Upper lobe of right lung (tissue), 1 donor: ENCODE measurements at regions not wholly inside any gene's neighbourhood (a gene's known extent, or its start where the extent isn't known, plus 50 kb on each side); places are given as distances from the start of the nearest gene placed in this dataset.

ENCODE experiments used
- ATAC-seq: fragments of 200-7000 bp; cut with Tn5 transposase; one replicate; pipeline ENCODE4 v1.9.1; 2020; ENCODE audit warnings: mild to moderate bottlenecking, moderate library complexity
- DNase-seq: peaks from one replicate; pipeline ENCODE4 v3.0.0-alpha.2; 2020
- H3K27ac ChIP-seq: fragments of 200-600 bp; one replicate; pipeline ENCODE4 v1.8.0; 2022
- H3K27me3 ChIP-seq: fragments of 200-600 bp; one replicate; pipeline ENCODE4 v1.8.0; 2022; ENCODE audit warnings: mild to moderate bottlenecking
- H3K36me3 ChIP-seq: fragments of 200-600 bp; one replicate; pipeline ENCODE4 v1.8.0; 2022
- H3K4me1 ChIP-seq: fragments of 200-600 bp; one replicate; pipeline ENCODE4 v1.8.0; 2022
- H3K4me3 ChIP-seq: fragments of 200-600 bp; one replicate; pipeline ENCODE4 v1.8.0; 2022; ENCODE audit warnings: mild to moderate bottlenecking
- H3K9me3 ChIP-seq: fragments of 200-600 bp; one replicate; pipeline ENCODE4 v1.8.0; 2022
- intact Hi-C: fragments of 100-400 bp; cut with DNase I; formaldehyde crosslinking; loops from one replicate; pipeline ENCODE4 v1.11.0; 2022
- TF ChIP-seq, protein P1 (sequence below): fragments of 200-600 bp; IDR thresholded peaks from one replicate; pipeline ENCODE4 v1.8.0; 2022; ENCODE audit warnings: antibody characterized with exemption
- donor health status: DM: no; HTN: yes; CAD: no; lungs with severe emphysema.

DNA sequence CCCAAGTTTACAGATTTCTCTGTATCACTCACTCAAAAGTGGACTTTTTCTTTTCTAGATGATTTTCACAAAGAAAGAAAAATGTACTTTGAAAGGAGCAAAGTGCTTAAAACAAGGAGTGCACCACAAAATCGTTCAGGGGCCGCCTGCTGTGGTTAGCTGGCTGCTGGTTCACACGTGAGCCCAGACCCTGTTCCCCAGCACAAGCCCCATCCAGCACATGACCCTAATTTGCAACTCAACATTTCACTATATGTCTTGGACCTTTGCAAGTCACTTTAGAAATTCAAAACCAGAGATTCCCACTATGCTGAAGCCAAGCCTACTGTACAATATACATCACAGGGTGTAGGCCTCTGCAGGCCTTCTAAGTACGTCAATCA is 95.5 kb upstream of the NHSL1 start:
- Histone ChIP-seq H3K27ac (no peak overlapping the region), H3K9me3 (no peaks in the 10 kb centered on the region), H3K4me3 (no peak overlapping the region), H3K27me3 (no peaks in the 10 kb centered on the region), H3K36me3 (no peaks in the 10 kb centered on the region), H3K4me1 (peaks cover 18% of the 10 kb centered on the region)
- DNase-seq (no peak), ATAC-seq (no peak)
- TF ChIP-seq, protein P1, sequence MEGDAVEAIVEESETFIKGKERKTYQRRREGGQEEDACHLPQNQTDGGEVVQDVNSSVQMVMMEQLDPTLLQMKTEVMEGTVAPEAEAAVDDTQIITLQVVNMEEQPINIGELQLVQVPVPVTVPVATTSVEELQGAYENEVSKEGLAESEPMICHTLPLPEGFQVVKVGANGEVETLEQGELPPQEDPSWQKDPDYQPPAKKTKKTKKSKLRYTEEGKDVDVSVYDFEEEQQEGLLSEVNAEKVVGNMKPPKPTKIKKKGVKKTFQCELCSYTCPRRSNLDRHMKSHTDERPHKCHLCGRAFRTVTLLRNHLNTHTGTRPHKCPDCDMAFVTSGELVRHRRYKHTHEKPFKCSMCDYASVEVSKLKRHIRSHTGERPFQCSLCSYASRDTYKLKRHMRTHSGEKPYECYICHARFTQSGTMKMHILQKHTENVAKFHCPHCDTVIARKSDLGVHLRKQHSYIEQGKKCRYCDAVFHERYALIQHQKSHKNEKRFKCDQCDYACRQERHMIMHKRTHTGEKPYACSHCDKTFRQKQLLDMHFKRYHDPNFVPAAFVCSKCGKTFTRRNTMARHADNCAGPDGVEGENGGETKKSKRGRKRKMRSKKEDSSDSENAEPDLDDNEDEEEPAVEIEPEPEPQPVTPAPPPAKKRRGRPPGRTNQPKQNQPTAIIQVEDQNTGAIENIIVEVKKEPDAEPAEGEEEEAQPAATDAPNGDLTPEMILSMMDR: no peak
- intact Hi-C loops: loop anchor here (5.0 kb wide), 1 partner anchor 168 kb away; no protein-coding TSS in a partner anchor

DNA sequence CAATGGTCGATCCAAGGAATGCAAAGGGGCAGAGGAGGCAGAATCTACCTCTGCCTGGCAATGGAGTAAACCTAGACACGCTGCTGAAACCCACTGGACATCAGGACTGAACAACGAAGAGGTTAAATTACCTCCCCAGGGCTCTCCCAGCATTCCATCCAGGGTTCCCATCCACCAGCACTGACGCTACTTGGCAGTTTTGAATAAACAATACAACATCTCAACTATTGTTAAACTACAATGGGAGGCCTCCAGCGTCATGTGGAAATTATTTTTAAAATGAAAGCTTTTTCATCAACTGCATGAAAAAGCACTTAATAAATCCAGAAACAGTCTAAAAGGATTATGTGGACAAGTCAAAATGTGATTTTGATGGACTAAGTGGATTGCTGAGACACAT is 96.8 kb upstream of the NHSL1 start:
- no peaks in the 10 kb centered on the region for H3K27me3 ChIP-seq
- intact Hi-C loops: no loop called here
- TF ChIP-seq, protein P1: no peak
- H3K4me1 ChIP-seq: peaks cover 15% of the 10 kb centered on the region
- H3K27ac ChIP-seq: no peak overlapping the region
- no peak overlapping the region for H3K4me3 ChIP-seq
- DNase-seq (no peak), ATAC-seq (no peak)
- H3K9me3 ChIP-seq: no peaks in the 10 kb centered on the region
- H3K36me3 ChIP-seq: no peaks in the 10 kb centered on the region

DNA sequence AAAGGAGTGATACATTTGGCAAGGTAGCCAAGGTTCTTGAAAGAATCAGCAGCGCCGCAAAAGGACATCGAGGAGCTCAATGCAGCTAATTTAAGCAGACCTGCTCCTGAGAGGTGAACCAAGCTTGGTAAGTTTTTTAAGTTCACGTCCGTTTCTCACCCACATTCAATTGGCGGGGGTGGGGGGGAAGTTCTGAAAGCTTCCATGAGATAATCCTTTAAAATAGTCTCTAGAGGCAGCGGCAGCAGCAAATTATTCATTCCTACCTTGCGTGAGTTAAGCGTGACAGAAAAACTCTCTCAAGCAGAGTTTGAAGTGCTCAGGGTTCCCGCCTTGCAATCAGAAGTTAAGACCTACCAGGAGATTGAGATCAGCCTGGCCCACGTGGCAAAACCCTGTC is 97.3 kb upstream of the NHSL1 start:
- H3K27me3 ChIP-seq: no peaks in the 10 kb centered on the region
- no peaks in the 10 kb centered on the region for H3K9me3 ChIP-seq
- TF ChIP-seq, protein P1: no peak
- ATAC-seq: no peak
- intact Hi-C loops: no loop called here
- H3K36me3 ChIP-seq: no peaks in the 10 kb centered on the region
- no peak overlapping the region for H3K27ac ChIP-seq
- no peak overlapping the region for H3K4me3 ChIP-seq
- DNase-seq: no peak
- peaks cover 15% of the 10 kb centered on the region for H3K4me1 ChIP-seq

DNA sequence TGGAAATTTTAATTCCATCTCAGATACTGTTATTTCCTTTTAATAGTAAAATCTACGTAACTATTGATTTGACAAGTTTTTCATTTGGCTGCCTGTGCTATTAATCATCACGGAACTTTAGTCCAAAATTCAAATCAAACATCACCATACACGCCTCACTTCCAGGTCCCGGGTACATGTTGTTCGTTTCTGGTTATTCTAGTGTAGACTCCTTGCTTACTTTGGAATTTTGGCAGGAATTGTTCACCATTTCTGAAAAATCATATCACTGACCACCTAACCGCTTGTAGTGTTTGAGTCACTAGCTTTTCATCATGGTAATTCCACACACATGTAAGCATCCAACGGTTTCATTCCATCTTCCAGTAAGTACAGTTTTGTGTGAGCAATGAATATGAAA is 98.0 kb upstream of the NHSL1 start:
- no peak for ATAC-seq
- intact Hi-C loops: no loop called here

DNA sequence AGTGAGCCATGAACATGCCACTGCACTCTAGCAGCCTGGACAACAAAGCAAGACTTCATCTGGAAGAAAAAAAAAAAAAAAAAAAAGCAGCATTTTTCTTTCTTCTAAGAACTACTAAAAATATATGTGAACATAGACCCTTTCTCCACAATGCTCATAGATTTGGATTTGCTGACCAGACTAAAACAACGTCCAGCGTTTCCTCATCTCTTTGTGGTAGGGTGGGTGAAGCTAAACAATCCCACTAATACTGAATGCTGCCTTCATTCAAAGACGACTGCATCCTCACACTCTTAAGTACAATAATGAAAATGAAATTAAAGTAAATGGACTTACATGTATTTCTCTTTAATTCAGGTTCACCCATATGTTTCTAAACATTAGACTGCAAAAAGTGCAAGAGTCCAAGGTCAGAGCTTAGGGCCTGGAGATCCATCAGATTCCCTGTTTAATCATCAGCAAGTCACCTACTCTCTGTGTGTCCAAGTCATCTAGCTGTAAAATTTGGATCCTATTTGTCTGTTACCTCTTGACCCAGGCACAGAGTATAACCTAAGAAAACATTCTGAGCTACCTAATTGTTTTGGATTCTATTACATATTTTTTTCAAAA is 99.4 kb upstream of the NHSL1 start:
- H3K9me3 ChIP-seq: no peaks in the 10 kb centered on the region
- H3K4me3 ChIP-seq: no peak overlapping the region
- H3K27me3 ChIP-seq: no peaks in the 10 kb centered on the region
- H3K27ac ChIP-seq: no peak overlapping the region
- no peaks in the 10 kb centered on the region for H3K36me3 ChIP-seq
- H3K4me1 ChIP-seq: peaks cover 3% of the 10 kb centered on the region
- ATAC-seq: no peak
- TF ChIP-seq, protein P1: no peak
- intact Hi-C loops: no loop called here
- no peak for DNase-seq

More for the DNA sequence above, 98.0 kb upstream of the NHSL1 start:
- H3K4me3 ChIP-seq: no peak overlapping the region
- H3K4me1 ChIP-seq: peaks cover 15% of the 10 kb centered on the region
- no peak for DNase-seq
- H3K27me3 ChIP-seq: no peaks in the 10 kb centered on the region
- TF ChIP-seq, protein P1: no peak
- H3K27ac ChIP-seq: no peak overlapping the region
- H3K9me3 ChIP-seq: no peaks in the 10 kb centered on the region
- H3K36me3 ChIP-seq: no peaks in the 10 kb centered on the region

DNA sequence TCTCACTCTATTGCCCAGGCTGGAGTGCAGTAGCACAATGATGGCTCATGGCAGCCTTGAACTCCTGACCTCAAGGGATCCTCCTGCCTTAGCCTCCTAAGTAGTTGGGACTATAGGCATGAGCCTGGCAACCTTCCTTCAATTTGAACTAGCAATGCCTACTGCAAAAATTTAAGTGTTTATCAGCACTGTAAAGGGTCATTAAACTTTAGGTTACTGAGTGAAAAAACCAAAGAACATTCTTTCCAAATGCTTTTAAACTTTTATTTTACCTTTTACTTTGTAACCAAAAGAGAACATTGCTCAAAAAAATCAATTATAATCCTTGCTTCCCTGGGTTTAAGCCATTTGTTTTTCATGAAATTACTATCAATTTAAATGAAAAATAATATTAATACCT is 101.0 kb upstream of the NHSL1 start:
- intact Hi-C loops: no loop called here
- H3K9me3 ChIP-seq: no peaks in the 10 kb centered on the region
- ATAC-seq: no peak

More for the DNA sequence above, 101.0 kb upstream of the NHSL1 start:
- Histone ChIP-seq H3K4me1 (no peaks in the 10 kb centered on the region), H3K36me3 (no peaks in the 10 kb centered on the region), H3K27ac (no peak overlapping the region), H3K4me3 (no peak overlapping the region), H3K27me3 (no peaks in the 10 kb centered on the region)
- DNase-seq: no peak
- TF ChIP-seq, protein P1: no peak
